ENCODE measurements at regions not wholly inside any gene's neighbourhood (a gene's known extent, or its start where the extent isn't known, plus 50 kb on each side); places are given as distances from the start of the nearest gene placed in this dataset.
"Not testable (repeated sequence)": the region's sequence is repeated elsewhere in the genome, so short reads cannot be mapped to it uniquely, and the experiment has no call there.

GRCh38 chr1:70819785-70820184 is 227.8 kb downstream of the PTGER3 start:
- no peak for DNase-seq (ENCODE audit: low read depth)

GRCh38 chr1:70820396-70820795 is 227.2 kb downstream of the PTGER3 start:
- DNase-seq (ENCODE audit: low read depth) = no peak

DNA sequence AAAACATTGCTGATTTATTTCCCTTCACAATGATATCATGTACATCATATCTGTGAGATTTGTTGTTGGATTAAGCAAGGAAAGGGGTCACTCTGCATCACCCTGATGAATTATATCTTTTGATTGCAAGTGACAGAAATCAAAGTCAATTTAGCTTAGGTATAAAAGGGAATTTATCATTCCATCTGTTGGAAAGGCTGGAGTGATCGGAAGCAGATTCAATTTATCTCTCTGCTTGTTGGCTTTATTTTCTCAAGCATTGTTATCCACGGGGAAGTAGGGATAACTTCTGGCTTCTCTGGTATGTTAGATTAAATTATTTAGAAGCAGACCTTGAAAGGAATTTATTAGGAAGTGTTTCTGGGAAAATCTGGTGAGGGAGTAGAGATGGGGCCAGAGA is 226.6 kb downstream of the PTGER3 start:
- DNase-seq (ENCODE audit: low read depth) = no peak

GRCh38 chr1:70826428-70826827 is 221.2 kb downstream of the PTGER3 start:
- DNase-seq (ENCODE audit: low read depth) = no peak

- no peak for DNase-seq (ENCODE audit: low read depth)
Observed at GRCh38 chr1:70827030-70827429, 220.6 kb downstream of the PTGER3 start.

GRCh38 chr1:70828177-70828576 is 219.4 kb downstream of the PTGER3 start:
- no peak for DNase-seq (ENCODE audit: low read depth)

DNA sequence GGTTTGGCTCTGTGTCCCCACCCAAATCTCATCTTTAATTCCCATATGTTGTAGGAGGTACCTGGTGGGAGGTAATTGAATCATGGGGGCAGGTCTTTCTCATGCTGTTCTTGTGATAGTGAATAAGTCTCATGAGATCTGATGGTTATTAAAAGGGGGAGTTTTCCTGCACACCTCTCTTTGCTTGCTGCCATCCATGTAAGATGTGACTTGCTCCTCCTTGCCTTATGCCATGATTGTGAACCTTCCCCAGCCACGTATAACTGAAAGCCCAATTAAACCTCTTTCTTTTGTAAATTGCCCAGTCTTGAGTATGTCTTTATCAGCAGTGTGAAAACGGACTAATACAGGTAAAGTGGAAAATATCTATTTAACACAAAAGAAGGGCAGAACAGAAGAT is 213.3 kb downstream of the PTGER3 start:
- DNase-seq (ENCODE audit: low read depth) = not testable (repeated sequence)

GRCh38 chr1:70836456-70836855 is 211.2 kb downstream of the PTGER3 start:
- no peak for DNase-seq (ENCODE audit: low read depth)

- no peak for DNase-seq (ENCODE audit: low read depth)
Observed at GRCh38 chr1:70840260-70840953, 207.2 kb downstream of the PTGER3 start.

DNA sequence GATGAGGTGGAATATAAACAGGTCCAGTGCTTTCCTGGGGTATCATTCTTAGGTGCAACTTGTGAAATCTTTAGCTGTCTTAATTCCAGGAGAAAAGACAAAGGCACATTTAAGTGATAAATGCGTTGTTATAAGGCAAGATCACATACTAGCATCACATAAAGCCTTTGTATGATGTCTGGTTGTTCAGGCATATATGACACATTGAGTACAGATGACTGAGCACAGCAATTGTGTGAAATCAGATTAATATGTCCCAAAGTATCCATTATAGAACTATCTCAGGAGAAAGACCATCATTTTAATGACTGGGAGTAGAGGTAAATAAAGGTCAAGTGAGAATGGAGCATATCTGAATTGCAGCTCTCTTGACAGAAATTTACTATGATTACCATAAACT is 205.1 kb downstream of the PTGER3 start:
- DNase-seq (ENCODE audit: low read depth) = no peak

DNA sequence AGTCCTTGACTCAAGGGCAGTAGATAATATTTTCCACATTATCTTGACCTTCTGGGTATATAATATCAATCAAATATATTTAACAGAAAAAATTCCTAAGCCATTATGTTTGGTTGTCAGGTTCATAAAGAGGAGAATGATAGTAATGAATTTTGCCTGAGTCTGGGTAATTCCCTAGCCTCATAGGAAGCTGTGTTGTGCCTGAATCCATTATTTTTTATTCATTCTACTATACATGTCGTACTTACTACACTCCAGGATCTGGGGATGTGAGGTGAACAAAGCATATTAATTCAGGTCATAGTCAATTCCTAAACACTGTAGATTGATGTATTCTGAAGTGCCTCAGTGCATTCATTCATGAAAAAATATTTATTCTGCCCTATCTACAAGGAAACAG is 204.2 kb downstream of the PTGER3 start:
- no peak for DNase-seq (ENCODE audit: low read depth)

DNA sequence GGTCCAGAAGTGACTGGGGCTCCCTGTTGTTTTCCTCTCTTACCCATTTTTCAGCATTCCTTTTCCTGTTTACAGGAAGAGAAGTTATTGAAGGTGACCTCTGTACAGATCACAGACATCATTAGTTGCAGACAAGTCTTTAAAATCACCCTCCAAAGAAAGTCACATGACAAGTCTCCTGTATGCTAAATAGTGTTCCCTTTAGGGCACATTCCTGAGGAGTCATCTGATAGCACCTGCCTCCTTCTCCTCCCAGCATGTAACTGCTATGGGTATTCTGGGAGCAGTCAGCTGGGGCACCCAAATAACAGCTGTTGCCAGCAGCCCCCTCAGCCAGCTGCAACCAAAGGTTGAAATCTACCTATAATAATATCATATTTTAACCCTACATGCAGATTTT is 200.6 kb downstream of the PTGER3 start:
- DNase-seq (ENCODE audit: low read depth) = no peak

GRCh38 chr1:70855203-70855602 is 192.4 kb downstream of the PTGER3 start:
- no peak for DNase-seq (ENCODE audit: low read depth)

- no peak for DNase-seq (ENCODE audit: low read depth)
Observed at GRCh38 chr1:70856201-70856600, 191.4 kb downstream of the PTGER3 start.

DNA sequence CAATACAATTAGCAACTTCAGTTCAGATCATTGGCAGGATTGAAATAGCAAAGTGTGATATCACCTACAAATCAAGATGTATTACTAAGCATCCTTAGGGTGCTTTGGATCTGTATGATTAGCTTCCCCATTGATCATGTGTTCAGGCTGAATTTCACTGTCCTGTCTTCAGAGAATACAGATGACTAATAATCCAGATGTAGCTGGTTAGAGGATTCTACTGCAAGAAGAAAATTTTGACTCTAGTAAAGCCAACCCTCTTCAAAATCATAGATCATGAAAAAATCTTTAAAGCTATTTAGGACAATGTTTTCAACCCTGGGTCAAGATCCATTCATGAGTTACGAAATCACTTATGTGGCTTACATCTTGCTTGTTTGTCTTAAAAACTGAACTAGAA is 184.4 kb downstream of the PTGER3 start:
- no peak for DNase-seq (ENCODE audit: low read depth)

DNA sequence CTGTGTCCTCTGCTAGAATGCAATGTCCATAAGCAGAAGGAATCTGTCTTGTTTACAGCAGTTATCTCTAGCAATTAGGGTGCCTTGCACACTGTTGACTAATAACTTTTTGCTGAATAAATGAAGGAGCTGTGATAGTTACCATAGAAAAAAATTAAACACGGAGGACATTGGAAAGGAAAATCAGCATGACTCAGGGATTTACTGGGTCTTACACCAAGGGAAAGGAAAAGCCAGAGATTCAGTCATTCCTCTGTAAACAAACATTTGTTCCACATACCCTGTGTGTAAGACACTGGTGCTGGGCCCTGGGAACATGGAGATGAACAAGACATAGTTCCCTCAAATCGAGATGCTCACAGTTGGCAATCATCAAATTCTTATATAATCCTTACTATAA is 183.3 kb downstream of the PTGER3 start:
- no peak for DNase-seq (ENCODE audit: low read depth)

DNA sequence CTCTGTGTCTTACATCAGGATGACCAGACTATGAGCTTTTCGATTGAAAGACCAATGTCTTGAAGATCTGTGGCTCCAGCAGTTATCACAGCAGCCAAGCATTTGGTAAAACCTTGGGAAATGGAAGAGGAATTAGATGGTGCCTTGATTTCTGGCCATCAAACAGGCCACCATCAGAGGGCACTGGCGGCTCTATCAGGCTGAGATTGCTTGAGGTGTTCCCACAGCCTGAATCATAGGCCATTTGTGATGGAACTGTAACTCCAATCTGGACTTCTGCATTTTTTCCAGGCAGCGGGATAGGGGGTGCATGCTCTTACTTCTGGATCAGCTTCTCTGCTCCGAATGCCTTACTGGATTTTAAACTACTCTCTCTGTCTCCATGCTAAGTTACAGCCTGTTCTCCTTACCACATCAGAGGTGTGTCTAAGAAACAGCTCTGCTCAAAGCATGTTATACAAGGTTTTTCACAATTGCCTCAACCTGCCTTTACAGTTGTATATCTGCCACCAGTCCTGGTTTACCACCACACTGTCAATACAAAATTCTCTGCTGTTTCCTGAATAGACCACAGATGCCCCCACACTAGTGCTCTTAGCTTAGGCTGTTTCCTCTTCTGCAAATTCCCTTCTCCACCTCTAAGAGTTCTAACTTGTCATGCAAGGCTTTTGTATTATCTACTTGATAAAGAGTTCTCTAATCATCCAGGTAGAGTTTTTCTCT is 180.9 kb downstream of the PTGER3 start:
- DNase-seq (ENCODE audit: low read depth) = no peak

DNA sequence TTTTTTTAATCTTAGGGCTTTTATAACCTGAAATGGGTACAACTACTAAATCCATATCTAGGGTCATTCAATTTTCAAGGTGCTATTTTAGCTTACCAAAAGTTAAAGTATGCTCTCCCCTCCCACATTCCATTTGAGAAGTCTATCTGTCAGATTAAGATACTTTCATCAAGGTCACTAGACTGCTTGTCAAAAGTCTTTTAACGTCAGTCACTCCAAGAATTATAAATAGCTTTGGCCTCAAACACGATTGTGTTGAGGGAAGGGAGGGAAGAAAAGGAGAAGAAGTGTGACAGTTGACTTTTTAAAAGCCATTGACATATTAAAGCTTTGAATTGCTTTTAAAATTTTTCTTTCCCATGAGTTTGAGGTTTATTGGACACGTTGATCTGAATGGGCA is 175.8 kb downstream of the PTGER3 start:
- DNase-seq (ENCODE audit: low read depth) = no peak

- no peak for DNase-seq (ENCODE audit: low read depth)
Observed at GRCh38 chr1:70874063-70874462, 173.6 kb downstream of the PTGER3 start.

GRCh38 chr1:70874818-70875217 is 172.8 kb downstream of the PTGER3 start:
- DNase-seq (ENCODE audit: low read depth) = no peak

DNA sequence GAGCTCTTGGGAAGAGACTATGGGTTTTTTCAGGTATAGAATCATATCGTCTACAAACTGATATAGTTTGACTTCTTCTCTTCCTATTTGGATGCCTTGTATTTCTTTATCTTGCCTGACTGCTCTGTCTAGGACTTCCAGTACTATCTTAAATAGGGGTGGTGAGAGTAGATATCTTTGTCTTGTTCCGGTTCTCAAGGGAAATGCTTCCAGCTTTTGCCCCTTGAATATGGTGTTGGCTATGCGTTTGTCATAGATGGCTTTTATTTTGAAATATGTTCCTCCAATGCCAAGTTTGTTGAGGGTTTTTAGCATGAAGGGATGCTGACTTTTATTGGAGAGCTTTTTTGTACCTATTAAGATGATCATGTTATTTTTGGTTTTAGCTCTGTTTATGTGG is 170.3 kb downstream of the PTGER3 start:
- no peak for DNase-seq (ENCODE audit: low read depth)

DNA sequence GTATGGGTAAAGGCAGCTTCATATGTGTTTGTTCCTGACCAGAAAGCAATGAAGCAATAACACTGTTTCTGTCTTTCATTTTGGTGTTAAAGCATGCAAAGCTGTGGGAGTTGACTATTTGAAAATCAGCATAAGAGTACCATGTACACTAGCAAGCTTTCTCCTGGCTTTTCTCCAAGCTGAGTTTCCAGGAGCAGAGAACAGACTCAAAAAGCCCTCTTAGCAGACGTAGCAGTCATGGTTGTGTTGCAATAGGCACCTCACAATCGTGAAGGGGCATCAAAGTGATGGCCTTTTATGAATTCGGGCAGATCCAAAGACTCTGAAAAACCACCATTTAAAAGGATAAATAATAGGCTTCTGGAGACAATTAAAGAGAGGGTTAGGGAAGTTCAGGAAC is 159.7 kb downstream of the PTGER3 start:
- DNase-seq (ENCODE audit: low read depth) = no peak

DNA sequence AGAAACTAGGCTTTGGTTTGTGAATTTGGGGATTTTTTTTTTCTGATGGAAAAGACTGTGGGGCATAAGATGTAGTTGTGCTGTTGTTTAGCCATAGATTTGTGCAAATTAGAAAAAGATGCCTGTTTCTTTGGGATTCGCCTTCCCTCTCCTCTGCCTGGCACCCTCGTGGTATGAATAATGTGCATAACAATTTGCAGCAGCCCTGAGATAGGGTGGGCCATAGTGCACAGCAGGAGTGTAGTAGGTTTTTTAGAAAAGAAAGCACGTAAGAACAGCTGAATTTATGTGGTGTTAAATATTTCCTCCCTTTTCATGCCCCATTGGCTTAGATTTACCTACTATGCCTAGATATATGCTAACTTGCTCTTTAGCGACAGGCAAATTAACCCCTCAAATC is 158.9 kb downstream of the PTGER3 start:
- DNase-seq (ENCODE audit: low read depth) = no peak

DNA sequence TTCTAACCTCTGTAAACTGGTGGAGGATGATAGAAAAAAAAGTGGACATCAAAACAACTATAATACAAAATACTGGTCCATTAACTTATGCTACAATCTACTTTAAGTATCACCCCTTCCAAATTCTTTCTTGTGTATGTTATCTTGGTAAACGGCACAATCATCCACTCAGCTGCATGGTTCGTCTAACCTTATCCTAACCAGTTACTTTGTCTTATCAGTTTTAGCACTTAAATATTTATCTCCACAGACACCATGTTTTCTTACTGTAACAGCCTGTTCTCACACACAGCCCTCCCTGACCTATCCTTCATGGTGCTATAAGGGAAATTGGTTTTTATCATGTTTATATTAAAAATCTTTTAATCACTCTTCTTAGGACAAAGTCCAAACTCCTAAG is 157.2 kb downstream of the PTGER3 start:
- DNase-seq (ENCODE audit: low read depth) = no peak

All from stimulated activated CD8-positive, alpha-beta memory T cell treated with anti-CD3 and anti-CD28 coated beads, Interleukin-4, amount 100 ng/mL, for 24 hours (primary cell).